Hepatocyte (in vitro differentiated cells): ENCODE measurements at regions not wholly inside any gene's neighbourhood (a gene's known extent, or its start where the extent isn't known, plus 50 kb on each side); places are given as distances from the start of the nearest gene placed in this dataset.

Experiments
- DNase-seq: peaks from one replicate; pipeline ENCODE4 v3.0.0-alpha.2; 2016; ENCODE audit warnings: low spot score
- H2AFZ ChIP-seq: fragments of 200-600 bp; sonication (generic); 2 replicates; pipeline ENCODE4 v1.6.0; 2016; ENCODE audit warnings: antibody characterized with exemption, mild to moderate bottlenecking
- H3K27ac ChIP-seq: fragments of 200-600 bp; sonication (generic); 2 replicates; pipeline ENCODE4 v1.5.1; 2016; ENCODE audit warnings: mild to moderate bottlenecking
- H3K27me3 ChIP-seq: fragments of 200-600 bp; sonication (generic); 2 replicates; pipeline ENCODE4 v1.6.1; 2016
- H3K36me3 ChIP-seq: fragments of 200-600 bp; sonication (generic); replicated peaks from 2 replicates; pipeline ENCODE4 v1.5.1; 2016; ENCODE audit warnings: low read depth; ENCODE audit not compliant: insufficient read depth
- H3K4me1 ChIP-seq: fragments of 200-600 bp; sonication (generic); 2 replicates; pipeline ENCODE4 v1.5.1; 2016; ENCODE audit warnings: mild to moderate bottlenecking, moderate library complexity; ENCODE audit not compliant: insufficient read depth
- H3K4me2 ChIP-seq: fragments of 200-600 bp; sonication (generic); 2 replicates; pipeline ENCODE4 v1.6.0; 2016
- H3K4me3 ChIP-seq: fragments of 200-600 bp; sonication (generic); 2 replicates; pipeline ENCODE4 v1.5.1; 2016; ENCODE audit warnings: mild to moderate bottlenecking
- H3K79me2 ChIP-seq: fragments of 200-600 bp; sonication (generic); 2 replicates; pipeline ENCODE4 v1.6.0; 2017; ENCODE audit warnings: mild to moderate bottlenecking
- H3K9me2 ChIP-seq: fragments of 200-600 bp; sonication (generic); replicated peaks from 2 replicates; pipeline ENCODE4 v1.6.0; 2017; ENCODE audit warnings: mild to moderate bottlenecking; ENCODE audit not compliant: insufficient read depth
- H3K9me3 ChIP-seq: fragments of 200-600 bp; sonication (generic); 2 replicates; pipeline ENCODE4 v1.5.1; 2016; ENCODE audit warnings: low read depth, mild to moderate bottlenecking
- H4K20me1 ChIP-seq: fragments of 200-600 bp; sonication (generic); 2 replicates; pipeline ENCODE4 v1.6.0; 2016; ENCODE audit warnings: mild to moderate bottlenecking; ENCODE audit not compliant: insufficient read depth, poor library complexity, severe bottlenecking
- CTCF ChIP-seq: fragments of 200-600 bp; sonication (generic); IDR thresholded peaks from 2 replicates; pipeline ENCODE4 v1.5.1; 2016; ENCODE audit warnings: antibody characterized with exemption, mild to moderate bottlenecking; ENCODE audit not compliant: poor library complexity
- EZH2 ChIP-seq: fragments of 200-600 bp; sonication (generic); IDR thresholded peaks from 2 replicates; pipeline ENCODE4 v1.6.1; 2016; ENCODE audit warnings: antibody characterized with exemption, mild to moderate bottlenecking, borderline replicate concordance
- EZH2phosphoT487 ChIP-seq: fragments of 200-600 bp; sonication (generic); IDR thresholded peaks from one replicate; pipeline ENCODE4 v1.6.1; 2018; ENCODE audit warnings: antibody characterized with exemption, mild to moderate bottlenecking, low read depth, moderate library complexity; ENCODE audit not compliant: unreplicated experiment, severe bottlenecking
- WGBS: methylation state at CpG from one replicate; pipeline ENCODE4 v1.1.6; 2016; ENCODE audit warnings: low lambda C conversion rate; ENCODE audit errors: missing lambda C conversion rate; 5-methylcytosine and 5-hydroxymethylcytosine counted together

- Histone ChIP-seq H3K4me1 (no peaks in the 10 kb centered on the region), H3K4me3 (no peak overlapping the region), H3K79me2 (no peaks in the 10 kb centered on the region), H3K36me3 (no peaks in the 10 kb centered on the region), H2AFZ (no peak overlapping the region), H3K4me2 (no peak overlapping the region), H3K9me3 (no peaks in the 10 kb centered on the region), H3K27ac (no peak overlapping the region), H3K9me2 (no peaks in the 10 kb centered on the region), H3K27me3 (no peaks in the 10 kb centered on the region), H4K20me1 (no peaks in the 10 kb centered on the region)
- WGBS, result 85% methylated on average over 2 of the region's 2 CpGs
- no peak for DNase-seq
- TF ChIP-seq EZH2 (no peak), EZH2phosphoT487 (no peak), CTCF (no peak)
These were observed 445.3 kb upstream of the LRRC7 start for GRCh38 chr1:69122373-69122772.

DNA sequence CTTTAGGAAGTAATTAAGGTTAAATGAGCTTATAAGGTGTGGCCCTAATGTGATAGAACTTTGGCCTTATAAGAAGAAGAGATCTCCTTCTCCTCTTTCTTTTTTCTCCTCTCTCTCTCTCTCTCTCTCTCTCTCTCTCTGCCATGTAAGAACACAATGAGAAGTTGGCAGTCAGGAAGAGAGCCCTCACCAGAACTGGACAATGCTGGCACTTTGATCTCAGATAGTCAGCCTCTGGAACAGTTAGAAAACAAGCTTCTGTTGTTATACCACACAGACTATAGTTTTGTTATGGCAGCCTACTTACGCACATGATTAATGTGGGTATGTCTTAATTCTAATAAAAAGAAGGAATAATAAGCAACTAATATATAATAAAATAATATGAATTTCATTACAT, 444.2 kb upstream of the LRRC7 start:
- Histone ChIP-seq H3K79me2 (no peaks in the 10 kb centered on the region), H3K36me3 (no peaks in the 10 kb centered on the region), H3K27ac (no peak overlapping the region), H3K27me3 (no peaks in the 10 kb centered on the region), H3K4me1 (no peaks in the 10 kb centered on the region), H3K4me3 (no peak overlapping the region), H2AFZ (no peak overlapping the region), H4K20me1 (no peaks in the 10 kb centered on the region), H3K4me2 (no peak overlapping the region), H3K9me3 (no peaks in the 10 kb centered on the region), H3K9me2 (no peaks in the 10 kb centered on the region)
- no peak for DNase-seq
- WGBS, result 95% methylated on average over 1 of the region's 1 CpG
- TF ChIP-seq EZH2 (no peak), EZH2phosphoT487 (no peak)

DNA sequence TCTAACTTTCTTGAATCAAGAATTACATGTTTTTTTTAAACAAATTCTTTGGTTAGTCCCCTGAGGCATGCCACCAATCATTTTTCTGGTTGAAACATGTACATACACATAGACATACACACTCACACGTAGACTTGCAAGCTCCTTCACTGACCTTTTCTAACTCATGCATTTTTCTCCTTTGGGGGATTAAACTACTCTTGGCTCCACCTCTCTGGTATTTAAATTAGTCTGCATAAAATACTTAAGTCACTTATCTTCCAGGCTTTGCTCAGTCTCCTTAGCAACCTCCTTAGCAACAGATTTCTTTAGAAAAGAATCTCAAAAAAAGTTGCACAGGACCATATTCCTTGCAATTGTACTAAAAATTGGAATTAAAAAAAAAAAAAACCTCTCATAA, 440.9 kb upstream of the LRRC7 start:
- DNase-seq, result peak; percentile 3
- H2AFZ ChIP-seq, result no peak overlapping the region
- no peak overlapping the region for H3K4me2 ChIP-seq
- no peaks in the 10 kb centered on the region for H3K9me2 ChIP-seq
- H3K36me3 ChIP-seq, result no peaks in the 10 kb centered on the region
- TF ChIP-seq CTCF (no peak), EZH2 (no peak), EZH2phosphoT487 (no peak)
- WGBS, result 67% methylated on average over 1 of the region's 1 CpG
- no peak overlapping the region for H3K27ac ChIP-seq
- no peaks in the 10 kb centered on the region for H3K4me1 ChIP-seq
- no peaks in the 10 kb centered on the region for H3K9me3 ChIP-seq
- H3K27me3 ChIP-seq, result no peaks in the 10 kb centered on the region
- H4K20me1 ChIP-seq, result no peaks in the 10 kb centered on the region
- H3K79me2 ChIP-seq, result no peaks in the 10 kb centered on the region
- no peak overlapping the region for H3K4me3 ChIP-seq

DNA sequence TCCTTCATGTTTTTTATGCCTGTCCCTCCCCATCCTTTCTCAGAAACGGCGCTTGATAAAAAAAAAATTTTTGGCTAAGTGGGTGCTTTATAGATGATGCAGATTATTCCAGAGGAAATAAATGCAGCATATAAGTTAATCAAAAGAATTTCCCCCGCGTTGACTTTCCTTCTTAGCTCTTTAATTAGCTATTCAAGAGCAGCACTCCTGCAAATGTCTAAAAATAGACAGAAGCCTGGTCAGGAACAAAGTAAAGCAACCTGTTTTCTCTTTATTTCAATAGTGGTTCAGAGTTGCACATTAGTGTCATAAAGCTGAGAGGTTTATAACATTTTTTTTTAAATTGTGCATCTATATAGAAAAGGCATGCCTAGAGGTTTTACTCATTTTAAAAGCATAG, 439.5 kb upstream of the LRRC7 start:
- no peak overlapping the region for H3K4me2 ChIP-seq
- H3K4me3 ChIP-seq, result no peak overlapping the region
- no peak for DNase-seq
- H3K27me3 ChIP-seq, result no peaks in the 10 kb centered on the region
- no peaks in the 10 kb centered on the region for H4K20me1 ChIP-seq
- H3K79me2 ChIP-seq, result no peaks in the 10 kb centered on the region
- H3K9me2 ChIP-seq, result no peaks in the 10 kb centered on the region
- H3K27ac ChIP-seq, result no peak overlapping the region
- H3K4me1 ChIP-seq, result no peaks in the 10 kb centered on the region
- H2AFZ ChIP-seq, result no peak overlapping the region
- 86% methylated on average over 4 of the region's 4 CpGs for WGBS
- H3K36me3 ChIP-seq, result no peaks in the 10 kb centered on the region
- H3K9me3 ChIP-seq, result no peaks in the 10 kb centered on the region
- TF ChIP-seq CTCF, result no peak
- no peak for TF ChIP-seq EZH2
- no peak for TF ChIP-seq EZH2phosphoT487
